ENCODE measurements at regions not wholly inside any gene's neighbourhood (a gene's known extent, or its start where the extent isn't known, plus 50 kb on each side); places are given as distances from the start of the nearest gene placed in this dataset.

- no peak for DNase-seq
Observed at GRCh38 chr2:5845798-5846330, 153.7 kb downstream of the SOX11 start.

GRCh38 chr2:5846881-5847280 lies 154.7 kb downstream of the SOX11 start:
- DNase-seq = no peak

- DNase-seq = no peak
Observed at GRCh38 chr2:5849562-5849961, 157.4 kb downstream of the SOX11 start.

- no peak for DNase-seq
Observed at GRCh38 chr2:5851410-5851809, 159.2 kb downstream of the SOX11 start.

GRCh38 chr2:5854797-5855196 lies 162.6 kb downstream of the SOX11 start:
- DNase-seq = no peak

GRCh38 chr2:5867056-5867455 lies 174.9 kb downstream of the SOX11 start:
- no peak for DNase-seq

GRCh38 chr2:5868931-5869330 lies 176.7 kb downstream of the SOX11 start:
- no peak for DNase-seq

- DNase-seq = no peak
Observed at GRCh38 chr2:5869936-5870335, 177.8 kb downstream of the SOX11 start.

- DNase-seq = no peak
Observed at GRCh38 chr2:5877360-5877759, 185.2 kb downstream of the SOX11 start.

GRCh38 chr2:5885451-5886173 lies 193.4 kb downstream of the SOX11 start:
- no peak for DNase-seq

- DNase-seq = no peak
Observed at GRCh38 chr2:5886462-5886861, 194.3 kb downstream of the SOX11 start.

GRCh38 chr2:5888126-5888525 lies 195.9 kb downstream of the SOX11 start:
- DNase-seq = no peak

GRCh38 chr2:5889519-5889918 lies 197.3 kb downstream of the SOX11 start:
- no peak for DNase-seq

GRCh38 chr2:5894355-5894754 lies 202.2 kb downstream of the SOX11 start:
- DNase-seq = no peak

- DNase-seq = no peak
Observed at GRCh38 chr2:5895284-5895683, 203.1 kb downstream of the SOX11 start.

- no peak for DNase-seq
Observed at GRCh38 chr2:5897249-5897648, 205.1 kb downstream of the SOX11 start.

GRCh38 chr2:5898667-5899066 lies 206.5 kb downstream of the SOX11 start:
- no peak for DNase-seq

GRCh38 chr2:5905661-5906060 lies 213.5 kb downstream of the SOX11 start:
- no peak for DNase-seq

- no peak for DNase-seq
Observed at GRCh38 chr2:5908071-5908470, 215.9 kb downstream of the SOX11 start.

- DNase-seq = no peak
Observed at GRCh38 chr2:5911718-5912117, 219.5 kb downstream of the SOX11 start.

- no peak for DNase-seq
Observed at GRCh38 chr2:5913711-5914395, 221.7 kb downstream of the SOX11 start.

GRCh38 chr2:5914811-5915611 lies 222.8 kb downstream of the SOX11 start:
- no peak for DNase-seq

- no peak for DNase-seq
Observed at GRCh38 chr2:5915881-5916310, 223.7 kb downstream of the SOX11 start.

Data from NCI-H1436 treated with DMSO at 0.1 percent for 48 hours (cell line).